Uterus (tissue), 3 donors: ENCODE measurements at regions not wholly inside any gene's neighbourhood (a gene's known extent, or its start where the extent isn't known, plus 50 kb on each side); places are given as distances from the start of the nearest gene placed in this dataset.
"Not testable (repeated sequence)": the region's sequence is repeated elsewhere in the genome, so short reads cannot be mapped to it uniquely, and the experiment has no call there.

Experiments used
- DNase-seq, 2 donors: peaks; one replicate each; pipeline ENCODE4 v3.0.0-alpha.2; 2019 to 2020
- H3K27ac ChIP-seq, 2 donors: fragments of 200-600 bp; sonication (generic); 1 replicate in 1 of 2; 2 replicates in 1 of 2; pipeline ENCODE4 v1.5.1; 2016 to 2018
- H3K27me3 ChIP-seq, 2 donors: fragments of 200-600 bp; sonication (generic); one replicate each; pipeline ENCODE4 v1.5.1; 2018 to 2019; ENCODE audit warnings: control low read depth in 1 of 2
- H3K36me3 ChIP-seq, 2 donors: fragments of 200-600 bp; sonication (generic); one replicate each; pipeline ENCODE4 v1.5.1; 2019; ENCODE audit warnings: control low read depth in 1 of 2
- H3K4me1 ChIP-seq, 2 donors: fragments of 200-600 bp; sonication (generic); one replicate each; pipeline ENCODE4 v1.5.1; 2018 to 2019; ENCODE audit warnings: control low read depth in 1 of 2
- H3K4me3 ChIP-seq, 2 donors: fragments of 200-600 bp; sonication (generic); 1 replicate in 1 of 2; 2 replicates in 1 of 2; pipeline ENCODE4 v1.5.1; 2018 to 2019; ENCODE audit warnings: mild to moderate bottlenecking in 1 of 2
- H3K9me3 ChIP-seq, 2 donors: fragments of 200-600 bp; sonication (generic); one replicate each; pipeline ENCODE4 v1.5.1; 2019; ENCODE audit warnings: control low read depth in 1 of 2
- POLR2A ChIP-seq, 2 donors: fragments of 450-650 bp; IDR thresholded peaks; one replicate each; pipeline ENCODE4 v1.6.1; 2016; ENCODE audit warnings: antibody characterized with exemption in 2 of 2, mild to moderate bottlenecking in 1 of 2, moderate library complexity in 1 of 2
- intact Hi-C: fragments of 100-400 bp; cut with DNase I; formaldehyde crosslinking; loops from one replicate; pipeline ENCODE4 v1.15.1; 2023; ENCODE audit warnings: low total_unique reads
- TF ChIP-seq, protein P1 (sequence below), 4 experiments: fragments of 200-600 bp in 2 of 4; fragments of 450-650 bp in 2 of 4; sonication (generic) in 2 of 4; IDR thresholded peaks; one replicate each; pipeline ENCODE4 v1.5.1; 2016 to 2019; ENCODE audit warnings: antibody characterized with exemption in 4 of 4, mild to moderate bottlenecking in 2 of 4, moderate library complexity in 1 of 4
- donor health status: DM: yes; HTN: yes; CAD: no.

DNA sequence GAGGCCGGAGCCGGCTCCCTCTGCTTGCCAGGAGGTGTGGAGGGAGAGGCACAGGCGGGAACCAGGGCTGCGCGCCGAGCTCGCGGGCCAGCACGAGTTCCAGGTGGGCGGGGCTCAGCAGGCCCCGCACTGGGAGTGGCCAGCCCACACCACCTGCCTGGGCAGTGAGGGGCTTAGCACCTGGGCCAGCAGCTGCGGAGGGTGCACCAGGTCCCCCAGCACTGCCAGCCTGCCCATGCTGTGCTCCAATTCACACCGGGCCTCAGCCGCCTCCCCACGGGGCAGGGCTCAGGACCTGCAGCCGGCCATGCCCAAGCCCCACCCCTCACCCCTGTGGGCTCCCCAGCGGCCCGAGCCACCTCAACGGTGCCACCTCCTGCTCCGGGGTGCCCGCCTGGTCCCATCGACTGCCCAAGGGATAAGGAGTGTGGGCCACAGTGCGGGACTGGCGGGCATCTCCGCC lies 72.4 kb upstream of the PPP2R5C start:
- no peak for DNase-seq
- Histone ChIP-seq H3K27me3 (peaks cover 0 to 7% of the 10 kb centered on the region in 2 donors), H3K27ac (no peak overlapping the region), H3K9me3 (no peaks in the 10 kb centered on the region), H3K36me3 (no peaks in the 10 kb centered on the region), H3K4me3 (no peak overlapping the region), H3K4me1 (no peaks in the 10 kb centered on the region)
- intact Hi-C loops: no loop called here
- TF ChIP-seq, protein P1, sequence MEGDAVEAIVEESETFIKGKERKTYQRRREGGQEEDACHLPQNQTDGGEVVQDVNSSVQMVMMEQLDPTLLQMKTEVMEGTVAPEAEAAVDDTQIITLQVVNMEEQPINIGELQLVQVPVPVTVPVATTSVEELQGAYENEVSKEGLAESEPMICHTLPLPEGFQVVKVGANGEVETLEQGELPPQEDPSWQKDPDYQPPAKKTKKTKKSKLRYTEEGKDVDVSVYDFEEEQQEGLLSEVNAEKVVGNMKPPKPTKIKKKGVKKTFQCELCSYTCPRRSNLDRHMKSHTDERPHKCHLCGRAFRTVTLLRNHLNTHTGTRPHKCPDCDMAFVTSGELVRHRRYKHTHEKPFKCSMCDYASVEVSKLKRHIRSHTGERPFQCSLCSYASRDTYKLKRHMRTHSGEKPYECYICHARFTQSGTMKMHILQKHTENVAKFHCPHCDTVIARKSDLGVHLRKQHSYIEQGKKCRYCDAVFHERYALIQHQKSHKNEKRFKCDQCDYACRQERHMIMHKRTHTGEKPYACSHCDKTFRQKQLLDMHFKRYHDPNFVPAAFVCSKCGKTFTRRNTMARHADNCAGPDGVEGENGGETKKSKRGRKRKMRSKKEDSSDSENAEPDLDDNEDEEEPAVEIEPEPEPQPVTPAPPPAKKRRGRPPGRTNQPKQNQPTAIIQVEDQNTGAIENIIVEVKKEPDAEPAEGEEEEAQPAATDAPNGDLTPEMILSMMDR (IDR thresholded peaks at IDR 0.05): no peak
- no peak for TF ChIP-seq POLR2A (IDR thresholded peaks at IDR 0.05)

GRCh38 chr14:101689966-101690365 lies 71.5 kb upstream of the PPP2R5C start:
- H3K36me3 ChIP-seq, H3K27me3 ChIP-seq, DNase-seq: not testable (repeated sequence)

DNA sequence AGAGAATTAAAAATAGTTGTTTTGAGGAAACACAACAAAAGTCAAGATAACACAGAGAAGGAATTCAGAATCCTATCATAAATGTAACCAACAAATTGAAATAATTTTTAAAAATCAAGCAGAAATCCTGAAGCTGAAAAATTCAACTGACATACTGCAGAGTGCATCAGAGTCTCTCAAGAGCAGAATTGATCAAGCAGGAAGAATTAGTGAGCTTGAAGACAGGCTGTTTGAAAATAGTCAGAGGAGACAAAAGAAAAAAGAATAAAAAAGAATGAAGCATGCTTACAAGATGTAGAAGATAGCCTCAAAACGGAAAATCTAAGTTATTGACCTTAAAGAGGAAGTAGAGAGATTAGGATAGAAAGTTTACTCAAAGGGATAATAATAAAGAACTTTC lies 65.8 kb upstream of the PPP2R5C start:
- DNase-seq: no peak
- Histone ChIP-seq H3K4me1 (no peaks in the 10 kb centered on the region), H3K4me3 (no peak overlapping the region), H3K9me3 (no peaks in the 10 kb centered on the region), H3K27me3 (no peaks in the 10 kb centered on the region), H3K36me3 (no peaks in the 10 kb centered on the region), H3K27ac (no peak overlapping the region)
- intact Hi-C loops: no loop called here
- TF ChIP-seq, protein P1 (IDR thresholded peaks at IDR 0.05): no peak
- TF ChIP-seq POLR2A (IDR thresholded peaks at IDR 0.05): no peak

More at GRCh38 chr14:101689966-101690365, 71.5 kb upstream of the PPP2R5C start:
- H3K4me3 ChIP-seq, H3K4me1 ChIP-seq, H3K9me3 ChIP-seq, intact Hi-C loops, H3K27ac ChIP-seq: not testable (repeated sequence)

DNA sequence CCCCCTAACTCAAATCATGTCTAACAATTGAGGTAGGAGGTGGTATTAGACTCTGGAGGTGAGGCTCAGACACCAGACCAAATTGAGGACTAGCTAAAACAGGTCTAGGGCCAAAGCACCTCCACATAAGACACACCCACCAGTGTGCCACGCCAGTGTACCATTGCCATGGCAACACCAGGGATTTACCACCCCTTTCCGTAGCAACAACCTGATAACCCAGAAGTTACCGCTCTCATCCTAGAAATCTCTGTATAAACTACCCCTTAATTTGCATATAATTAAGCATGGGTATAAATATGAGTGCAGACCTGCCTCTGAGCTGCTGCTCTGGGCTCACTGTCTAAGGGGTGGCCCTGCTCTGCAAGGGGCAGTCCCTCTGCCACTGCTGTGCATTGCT lies 57.4 kb upstream of the PPP2R5C start:
- intact Hi-C loops: no loop called here
- H3K9me3 ChIP-seq: no peaks in the 10 kb centered on the region
- no peaks in the 10 kb centered on the region for H3K36me3 ChIP-seq
- peaks cover 0 to 10% of the 10 kb centered on the region in 2 donors for H3K4me1 ChIP-seq
- DNase-seq: no peak
- no peak overlapping the region for H3K4me3 ChIP-seq
- TF ChIP-seq, protein P1 (IDR thresholded peaks at IDR 0.05): no peak
- TF ChIP-seq POLR2A (IDR thresholded peaks at IDR 0.05): no peak
- H3K27ac ChIP-seq: no peak overlapping the region
- H3K27me3 ChIP-seq: no peaks in the 10 kb centered on the region

DNA sequence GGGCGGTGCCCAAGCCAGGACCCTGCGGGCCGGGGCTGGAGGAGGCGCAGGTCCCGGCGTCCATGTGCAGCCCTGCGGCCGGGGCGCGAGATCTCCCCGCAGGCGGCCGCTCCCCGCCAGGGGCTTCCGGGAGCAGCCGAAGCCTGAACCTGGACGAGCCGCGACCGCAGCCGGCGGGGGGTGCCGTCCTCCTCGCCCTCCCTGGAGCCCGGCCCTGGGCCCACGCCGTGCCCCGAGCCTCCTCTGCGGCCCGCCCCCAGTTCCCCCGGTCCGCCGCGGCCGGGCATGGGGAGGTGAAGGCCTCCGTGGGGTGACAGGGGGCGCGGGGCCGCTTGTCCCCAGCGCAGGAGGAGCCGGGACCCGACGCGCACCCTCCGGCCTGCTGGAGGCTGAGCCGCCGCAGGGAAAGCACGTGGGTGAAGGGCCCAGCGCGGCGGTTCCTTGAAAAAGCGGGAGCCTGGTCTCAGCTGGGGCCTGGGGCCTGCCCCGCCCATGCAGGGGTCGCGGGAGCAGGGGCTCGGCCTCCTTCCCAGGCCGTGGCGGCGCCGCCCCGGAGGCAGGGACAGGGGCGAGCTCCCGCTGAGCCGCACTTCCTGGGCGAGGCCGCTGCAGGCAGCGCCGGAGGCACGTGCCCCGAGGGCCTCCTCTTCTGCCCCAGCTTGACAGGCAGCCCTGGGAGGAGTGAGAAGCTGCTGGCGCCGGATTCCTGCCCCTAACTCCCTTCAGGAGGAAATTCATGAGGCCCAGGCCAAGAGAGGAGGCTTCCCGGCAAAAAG lies 55.6 kb upstream of the PPP2R5C start:
- intact Hi-C loops: no loop called here
- no peaks in the 10 kb centered on the region for H3K36me3 ChIP-seq
- peaks cover 0 to 10% of the 10 kb centered on the region in 2 donors for H3K4me1 ChIP-seq
- peak in 1 of 2 donors; percentile 29 for DNase-seq
- no peaks in the 10 kb centered on the region for H3K27me3 ChIP-seq
- H3K9me3 ChIP-seq: no peaks in the 10 kb centered on the region
- TF ChIP-seq POLR2A (IDR thresholded peaks at IDR 0.05): no peak
- TF ChIP-seq, protein P1 (IDR thresholded peaks at IDR 0.05): no peak
- peak overlapping the region; percentile 49 to 77 for H3K27ac ChIP-seq
- no peak overlapping the region for H3K4me3 ChIP-seq
